ENCODE measurements at regions not wholly inside any gene's neighbourhood (a gene's known extent, or its start where the extent isn't known, plus 50 kb on each side); places are given as distances from the start of the nearest gene placed in this dataset.

DNA sequence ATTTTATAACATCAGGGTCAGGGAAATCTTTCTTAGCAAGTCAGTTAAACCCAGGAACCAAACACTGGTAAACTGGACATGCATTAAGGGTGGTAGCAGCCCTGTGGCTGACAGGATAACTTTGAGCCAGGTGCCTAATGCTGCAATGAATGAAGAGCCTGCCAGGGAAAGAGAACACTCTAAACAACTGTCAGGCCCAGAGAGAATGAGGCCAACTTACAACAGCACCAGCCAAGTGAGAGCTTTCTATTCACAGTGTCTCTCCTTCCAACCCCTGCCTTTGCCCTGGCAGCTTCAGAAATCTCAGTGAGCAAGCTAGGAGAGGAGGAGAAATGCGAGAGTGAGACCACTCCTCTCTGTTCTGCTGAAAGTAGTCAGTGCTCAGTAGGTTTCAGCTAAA, 50.4 kb upstream of the ATP2C1 start:
- Histone ChIP-seq H3K27ac (no peak overlapping the region), H3K27me3 (no peaks in the 10 kb centered on the region), H3K36me3 (no peaks in the 10 kb centered on the region), H3K4me1 (no peaks in the 10 kb centered on the region), H3K4me3 (no peak overlapping the region), H3K9me3 (no peaks in the 10 kb centered on the region)
- DNase-seq (ENCODE audit: low spot score in 2 of 2), result no peak
- TF ChIP-seq, protein P1, sequence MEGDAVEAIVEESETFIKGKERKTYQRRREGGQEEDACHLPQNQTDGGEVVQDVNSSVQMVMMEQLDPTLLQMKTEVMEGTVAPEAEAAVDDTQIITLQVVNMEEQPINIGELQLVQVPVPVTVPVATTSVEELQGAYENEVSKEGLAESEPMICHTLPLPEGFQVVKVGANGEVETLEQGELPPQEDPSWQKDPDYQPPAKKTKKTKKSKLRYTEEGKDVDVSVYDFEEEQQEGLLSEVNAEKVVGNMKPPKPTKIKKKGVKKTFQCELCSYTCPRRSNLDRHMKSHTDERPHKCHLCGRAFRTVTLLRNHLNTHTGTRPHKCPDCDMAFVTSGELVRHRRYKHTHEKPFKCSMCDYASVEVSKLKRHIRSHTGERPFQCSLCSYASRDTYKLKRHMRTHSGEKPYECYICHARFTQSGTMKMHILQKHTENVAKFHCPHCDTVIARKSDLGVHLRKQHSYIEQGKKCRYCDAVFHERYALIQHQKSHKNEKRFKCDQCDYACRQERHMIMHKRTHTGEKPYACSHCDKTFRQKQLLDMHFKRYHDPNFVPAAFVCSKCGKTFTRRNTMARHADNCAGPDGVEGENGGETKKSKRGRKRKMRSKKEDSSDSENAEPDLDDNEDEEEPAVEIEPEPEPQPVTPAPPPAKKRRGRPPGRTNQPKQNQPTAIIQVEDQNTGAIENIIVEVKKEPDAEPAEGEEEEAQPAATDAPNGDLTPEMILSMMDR (IDR thresholded peaks at IDR 0.05), result no peak
- intact Hi-C loops (cut with DNase I; ENCODE audit: low total_unique reads), result no loop called here
